Activated naive CD4-positive, alpha-beta T cell treated with anti-CD3 and anti-CD28 coated beads for 36 hours (primary cell): ENCODE measurements at regions not wholly inside any gene's neighbourhood (a gene's known extent, or its start where the extent isn't known, plus 50 kb on each side); places are given as distances from the start of the nearest gene placed in this dataset.
"Not testable (repeated sequence)": the region's sequence is repeated elsewhere in the genome, so short reads cannot be mapped to it uniquely, and the experiment has no call there.

Experiments
- CTCF ChIA-PET: fragments of 350-600 bp; sonication (Branson Sonifier 250); formaldehyde crosslinking; loops from one replicate; lab custom pipeline; 2021; ENCODE audit warnings: antibody characterized with exemption; lab: Charles Lee
- DNase-seq: peaks from one replicate; pipeline ENCODE4 v3.0.0-alpha.2; 2020
- H3K27ac Mint-ChIP-seq: one replicate; pipeline ENCODE4 v1.8.0; 2021; ENCODE audit warnings: mild to moderate bottlenecking, mixed read lengths
- H3K27me3 Mint-ChIP-seq: one replicate; pipeline ENCODE4 v1.8.0; 2021; ENCODE audit warnings: low read depth, mixed read lengths
- H3K36me3 Mint-ChIP-seq: one replicate; pipeline ENCODE4 v1.8.0; 2021; ENCODE audit warnings: low read depth, mixed read lengths
- H3K4me1 Mint-ChIP-seq: one replicate; pipeline ENCODE4 v1.8.0; 2021; ENCODE audit warnings: low read depth, mixed read lengths
- H3K4me3 Mint-ChIP-seq: one replicate; pipeline ENCODE4 v1.8.0; 2021; ENCODE audit warnings: mild to moderate bottlenecking, moderate library complexity, mixed read lengths
- H3K9me3 Mint-ChIP-seq: one replicate; pipeline ENCODE4 v1.8.0; 2021; ENCODE audit warnings: mixed read lengths
- intact Hi-C: fragments of 100-400 bp; cut with micrococcal nuclease; formaldehyde crosslinking; loops from one replicate; pipeline ENCODE4 v1.15.1; 2023

- no peaks in the 10 kb centered on the region for H3K27me3 Mint-ChIP-seq
- H3K4me3 Mint-ChIP-seq, result no peak overlapping the region
- H3K27ac Mint-ChIP-seq, result no peak overlapping the region
- intact Hi-C loops, result no loop called here
- no peak for DNase-seq
- CTCF ChIA-PET, result no interaction called here
- H3K4me1 Mint-ChIP-seq, result no peaks in the 10 kb centered on the region
- no peaks in the 10 kb centered on the region for H3K36me3 Mint-ChIP-seq
- peaks cover 12% of the 10 kb centered on the region for H3K9me3 Mint-ChIP-seq
Observed at GRCh38 chr3:19825193-19825592, 108.8 kb downstream of the EFHB start.

GRCh38 chr3:19822805-19823204 is 111.2 kb downstream of the EFHB start:
- Mint-ChIP-seq H3K4me3 (no peak overlapping the region), H3K27me3 (no peaks in the 10 kb centered on the region), H3K36me3 (no peaks in the 10 kb centered on the region), H3K27ac (no peak overlapping the region), H3K4me1 (no peaks in the 10 kb centered on the region), H3K9me3 (peaks cover 12% of the 10 kb centered on the region)
- CTCF ChIA-PET, result no interaction called here
- intact Hi-C loops, result no loop called here
- DNase-seq, result no peak

- CTCF ChIA-PET, result no interaction called here
- intact Hi-C loops, result no loop called here
- H3K36me3 Mint-ChIP-seq, result no peaks in the 10 kb centered on the region
- no peaks in the 10 kb centered on the region for H3K4me1 Mint-ChIP-seq
- DNase-seq, result no peak
- H3K27ac Mint-ChIP-seq, result no peak overlapping the region
- H3K9me3 Mint-ChIP-seq, result no peaks in the 10 kb centered on the region
- H3K27me3 Mint-ChIP-seq, result peaks cover 2% of the 10 kb centered on the region
- no peak overlapping the region for H3K4me3 Mint-ChIP-seq
Observed at GRCh38 chr3:19816631-19817030, 117.4 kb downstream of the EFHB start.

GRCh38 chr3:19815805-19816204 is 118.2 kb downstream of the EFHB start:
- intact Hi-C loops, result no loop called here
- H3K27me3 Mint-ChIP-seq, result peaks cover 2% of the 10 kb centered on the region
- no peaks in the 10 kb centered on the region for H3K4me1 Mint-ChIP-seq

GRCh38 chr3:19813743-19814142 is 120.3 kb downstream of the EFHB start:
- H3K27ac Mint-ChIP-seq, H3K4me1 Mint-ChIP-seq, H3K36me3 Mint-ChIP-seq, H3K27me3 Mint-ChIP-seq, DNase-seq, intact Hi-C loops, H3K4me3 Mint-ChIP-seq, H3K9me3 Mint-ChIP-seq, CTCF ChIA-PET: not testable (repeated sequence)

More at GRCh38 chr3:19815805-19816204, 118.2 kb downstream of the EFHB start:
- Mint-ChIP-seq H3K27ac (no peak overlapping the region), H3K4me3 (no peak overlapping the region), H3K36me3 (no peaks in the 10 kb centered on the region), H3K9me3 (no peaks in the 10 kb centered on the region)
- DNase-seq, result no peak
- CTCF ChIA-PET, result no interaction called here

GRCh38 chr3:19811689-19812088 is 122.3 kb downstream of the EFHB start:
- CTCF ChIA-PET, result no interaction called here
- no peaks in the 10 kb centered on the region for H3K36me3 Mint-ChIP-seq
- H3K27me3 Mint-ChIP-seq, result peaks cover 2% of the 10 kb centered on the region
- no peaks in the 10 kb centered on the region for H3K4me1 Mint-ChIP-seq
- intact Hi-C loops, result no loop called here
- H3K27ac Mint-ChIP-seq, result no peak overlapping the region
- DNase-seq, result no peak
- H3K9me3 Mint-ChIP-seq, result no peaks in the 10 kb centered on the region
- H3K4me3 Mint-ChIP-seq, result no peak overlapping the region

- no peak overlapping the region for H3K4me3 Mint-ChIP-seq
Observed at GRCh38 chr3:19808834-19809233, 125.2 kb downstream of the EFHB start.

GRCh38 chr3:19799887-19800286 is 134.1 kb downstream of the EFHB start:
- no peak overlapping the region for H3K27ac Mint-ChIP-seq
- DNase-seq, result no peak
- H3K4me3 Mint-ChIP-seq, result no peak overlapping the region
- no peaks in the 10 kb centered on the region for H3K36me3 Mint-ChIP-seq
- CTCF ChIA-PET, result no interaction called here
- no peaks in the 10 kb centered on the region for H3K4me1 Mint-ChIP-seq
- peaks cover 22% of the 10 kb centered on the region for H3K9me3 Mint-ChIP-seq
- peaks cover 4% of the 10 kb centered on the region for H3K27me3 Mint-ChIP-seq
- intact Hi-C loops, result no loop called here

More at GRCh38 chr3:19808834-19809233, 125.2 kb downstream of the EFHB start:
- Mint-ChIP-seq H3K4me1 (no peaks in the 10 kb centered on the region), H3K36me3 (no peaks in the 10 kb centered on the region), H3K27me3 (peaks cover 9% of the 10 kb centered on the region), H3K9me3 (peaks cover 3% of the 10 kb centered on the region), H3K27ac (no peak overlapping the region)
- DNase-seq, result no peak
- CTCF ChIA-PET, result no interaction called here
- intact Hi-C loops, result no loop called here

- Mint-ChIP-seq H3K4me3 (no peak overlapping the region), H3K27me3 (no peaks in the 10 kb centered on the region), H3K4me1 (no peaks in the 10 kb centered on the region), H3K36me3 (no peaks in the 10 kb centered on the region), H3K27ac (no peak overlapping the region), H3K9me3 (peaks cover 21% of the 10 kb centered on the region)
- intact Hi-C loops, result no loop called here
- DNase-seq, result no peak
- CTCF ChIA-PET, result no interaction called here
Observed at GRCh38 chr3:19799115-19799514, 134.9 kb downstream of the EFHB start.

- Mint-ChIP-seq H3K4me1 (no peaks in the 10 kb centered on the region), H3K27ac (no peak overlapping the region), H3K36me3 (no peaks in the 10 kb centered on the region), H3K9me3 (peaks cover 14% of the 10 kb centered on the region), H3K27me3 (no peaks in the 10 kb centered on the region), H3K4me3 (no peak overlapping the region)
- CTCF ChIA-PET, result no interaction called here
- intact Hi-C loops, result no loop called here
- DNase-seq, result no peak
Observed at GRCh38 chr3:19798324-19798723, 135.7 kb downstream of the EFHB start.

- peaks cover 4% of the 10 kb centered on the region for H3K27me3 Mint-ChIP-seq
- H3K27ac Mint-ChIP-seq, result no peak overlapping the region
- no peak overlapping the region for H3K4me3 Mint-ChIP-seq
- no peaks in the 10 kb centered on the region for H3K9me3 Mint-ChIP-seq
- no peak for DNase-seq
- CTCF ChIA-PET, result no interaction called here
- H3K36me3 Mint-ChIP-seq, result no peaks in the 10 kb centered on the region
- intact Hi-C loops, result no loop called here
- H3K4me1 Mint-ChIP-seq, result no peaks in the 10 kb centered on the region
Observed at GRCh38 chr3:19792388-19792787, 141.6 kb downstream of the EFHB start.

- peaks cover 5% of the 10 kb centered on the region for H3K27me3 Mint-ChIP-seq
- no peaks in the 10 kb centered on the region for H3K4me1 Mint-ChIP-seq
- no peak overlapping the region for H3K27ac Mint-ChIP-seq
- H3K4me3 Mint-ChIP-seq, result no peak overlapping the region
- intact Hi-C loops, result no loop called here
- CTCF ChIA-PET, result no interaction called here
- no peaks in the 10 kb centered on the region for H3K9me3 Mint-ChIP-seq
- no peaks in the 10 kb centered on the region for H3K36me3 Mint-ChIP-seq
- no peak for DNase-seq
Observed at GRCh38 chr3:19775765-19776164, 158.3 kb downstream of the EFHB start.

GRCh38 chr3:19769694-19770093 is 164.3 kb downstream of the EFHB start:
- H3K4me3 Mint-ChIP-seq, result no peak overlapping the region
- CTCF ChIA-PET, result no interaction called here

GRCh38 chr3:19765954-19766353 is 168.1 kb downstream of the EFHB start:
- no peaks in the 10 kb centered on the region for H3K36me3 Mint-ChIP-seq
- DNase-seq, result no peak
- no peaks in the 10 kb centered on the region for H3K4me1 Mint-ChIP-seq
- H3K27ac Mint-ChIP-seq, result no peak overlapping the region
- H3K9me3 Mint-ChIP-seq, result no peaks in the 10 kb centered on the region
- no peaks in the 10 kb centered on the region for H3K27me3 Mint-ChIP-seq
- CTCF ChIA-PET, result no interaction called here
- no peak overlapping the region for H3K4me3 Mint-ChIP-seq
- intact Hi-C loops, result no loop called here

More at GRCh38 chr3:19769694-19770093, 164.3 kb downstream of the EFHB start:
- DNase-seq, result no peak
- intact Hi-C loops, result no loop called here
- Mint-ChIP-seq H3K4me1 (no peaks in the 10 kb centered on the region), H3K27me3 (peaks cover 2% of the 10 kb centered on the region), H3K36me3 (no peaks in the 10 kb centered on the region), H3K9me3 (no peaks in the 10 kb centered on the region), H3K27ac (no peak overlapping the region)
